ENCODE measurements at regions not wholly inside any gene's neighbourhood (a gene's known extent, or its start where the extent isn't known, plus 50 kb on each side); places are given as distances from the start of the nearest gene placed in this dataset.

GRCh38 chr9:119577881-119578280 lies 208.6 kb upstream of the BRINP1 start:
- Histone ChIP-seq H3K4me3 (ENCODE audit: low read depth in 1 of 2, low read length in 2 of 2) (no peak overlapping the region), H3K27me3 (ENCODE audit: control insufficient read depth in 1 of 2, insufficient read depth in 2 of 2, low read length in 2 of 2) (no peaks in the 10 kb centered on the region), H3K9me3 (ENCODE audit: control insufficient read depth in 2 of 2, insufficient read depth in 1 of 2, low read depth in 1 of 2, low read length in 1 of 2) (no peaks in the 10 kb centered on the region), H3K4me1 (ENCODE audit: control insufficient read depth in 2 of 2, insufficient read depth in 2 of 2, low read length in 1 of 2) (no peaks in the 10 kb centered on the region), H3K27ac (ENCODE audit: low read depth in 2 of 2, low read length in 1 of 2) (no peak overlapping the region), H3K36me3 (ENCODE audit: control insufficient read depth in 2 of 2, insufficient read depth in 2 of 2, low read length in 1 of 2) (no peaks in the 10 kb centered on the region)
- 75 to 85% methylated on average over 1 of the region's 1 CpG for WGBS, 2 donors

GRCh38 chr9:119559986-119560385 lies 190.8 kb upstream of the BRINP1 start:
- Histone ChIP-seq H3K9me3 (ENCODE audit: control insufficient read depth in 2 of 2, insufficient read depth in 1 of 2, low read depth in 1 of 2, low read length in 1 of 2) (peaks cover 0 to 2% of the 10 kb centered on the region in 2 donors), H3K27ac (ENCODE audit: low read depth in 2 of 2, low read length in 1 of 2) (no peak overlapping the region), H3K36me3 (ENCODE audit: control insufficient read depth in 2 of 2, insufficient read depth in 2 of 2, low read length in 1 of 2) (no peaks in the 10 kb centered on the region), H3K4me1 (ENCODE audit: control insufficient read depth in 2 of 2, insufficient read depth in 2 of 2, low read length in 1 of 2) (no peaks in the 10 kb centered on the region), H3K27me3 (ENCODE audit: control insufficient read depth in 1 of 2, insufficient read depth in 2 of 2, low read length in 2 of 2) (no peaks in the 10 kb centered on the region), H3K4me3 (ENCODE audit: low read depth in 1 of 2, low read length in 2 of 2) (no peak overlapping the region)
- WGBS, 2 donors: 37 to 45% methylated on average over 5 of the region's 5 CpGs

DNA sequence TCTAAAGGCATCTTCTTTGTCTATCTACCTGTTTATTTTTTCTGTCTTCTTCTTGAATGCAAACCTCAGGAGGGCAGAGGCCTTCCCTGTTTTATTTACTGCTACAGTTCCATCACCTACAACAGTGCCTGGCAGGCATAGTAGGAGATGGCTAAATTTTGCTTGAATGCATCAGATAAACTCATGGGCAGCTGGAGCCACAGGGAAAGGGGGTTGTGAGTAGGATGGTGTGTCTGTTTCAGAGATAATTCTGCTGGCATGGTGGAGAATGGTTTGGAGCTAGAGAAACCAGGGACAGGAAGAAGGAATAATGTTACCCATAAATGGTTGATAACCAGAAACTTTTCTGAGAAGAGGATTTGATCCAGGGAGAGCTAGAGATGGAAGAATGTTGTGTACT lies 189.8 kb upstream of the BRINP1 start:
- H3K27me3 ChIP-seq (ENCODE audit: control insufficient read depth in 1 of 2, insufficient read depth in 2 of 2, low read length in 2 of 2): no peaks in the 10 kb centered on the region
- peaks cover 0 to 2% of the 10 kb centered on the region in 2 donors for H3K9me3 ChIP-seq (ENCODE audit: control insufficient read depth in 2 of 2, insufficient read depth in 1 of 2, low read depth in 1 of 2, low read length in 1 of 2)
- no peak overlapping the region for H3K27ac ChIP-seq (ENCODE audit: low read depth in 2 of 2, low read length in 1 of 2)
- H3K4me1 ChIP-seq (ENCODE audit: control insufficient read depth in 2 of 2, insufficient read depth in 2 of 2, low read length in 1 of 2): no peaks in the 10 kb centered on the region
- no peak overlapping the region for H3K4me3 ChIP-seq (ENCODE audit: low read depth in 1 of 2, low read length in 2 of 2)
- no peaks in the 10 kb centered on the region for H3K36me3 ChIP-seq (ENCODE audit: control insufficient read depth in 2 of 2, insufficient read depth in 2 of 2, low read length in 1 of 2)

DNA sequence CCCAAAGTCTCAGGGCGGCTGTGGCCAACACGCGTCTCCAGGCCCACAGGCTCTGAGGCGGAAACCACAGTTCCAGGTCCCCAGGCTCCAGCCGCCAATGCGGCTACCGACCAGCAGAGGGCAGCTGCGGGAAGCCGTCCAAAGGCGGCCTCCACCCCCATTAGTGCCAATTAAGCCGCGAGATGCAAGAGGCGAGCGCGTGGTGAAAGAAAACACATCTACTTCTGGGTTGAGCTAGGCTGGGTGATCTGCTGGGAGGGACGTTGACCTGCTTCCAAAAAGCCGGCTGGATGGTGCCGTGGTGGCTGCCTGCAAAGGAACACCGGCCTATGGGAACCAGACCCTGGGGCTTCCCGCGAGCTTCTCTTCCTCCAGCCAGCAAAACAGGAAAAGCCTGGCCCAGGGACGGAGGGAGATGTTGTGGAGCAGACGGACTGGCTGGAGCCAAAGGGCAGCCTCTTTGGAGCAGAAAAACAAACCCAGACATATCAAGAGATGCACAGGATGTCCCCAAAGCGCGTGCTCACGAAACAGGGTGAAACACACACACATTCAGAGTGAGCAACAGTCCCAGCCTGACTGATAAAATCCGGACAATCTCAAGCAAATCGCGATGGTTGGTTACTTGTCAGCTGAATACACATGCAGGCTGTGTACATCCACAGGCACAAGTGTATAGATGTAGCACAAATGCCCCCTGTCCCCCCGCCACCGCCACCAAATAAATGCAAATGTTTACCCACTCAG lies 187.1 kb upstream of the BRINP1 start:
- no peaks in the 10 kb centered on the region for H3K36me3 ChIP-seq (ENCODE audit: control insufficient read depth in 2 of 2, insufficient read depth in 2 of 2, low read length in 1 of 2)
- H3K4me1 ChIP-seq (ENCODE audit: control insufficient read depth in 2 of 2, insufficient read depth in 2 of 2, low read length in 1 of 2): no peaks in the 10 kb centered on the region
- 12% methylated on average over 31 of the region's 31 CpGs for WGBS, 2 donors
- peak overlapping the region; percentile 5 to 16 for H3K4me3 ChIP-seq (ENCODE audit: low read depth in 1 of 2, low read length in 2 of 2)
- H3K27ac ChIP-seq (ENCODE audit: low read depth in 2 of 2, low read length in 1 of 2): no peak overlapping the region
- no peaks in the 10 kb centered on the region for H3K27me3 ChIP-seq (ENCODE audit: control insufficient read depth in 1 of 2, insufficient read depth in 2 of 2, low read length in 2 of 2)
- H3K9me3 ChIP-seq (ENCODE audit: control insufficient read depth in 2 of 2, insufficient read depth in 1 of 2, low read depth in 1 of 2, low read length in 1 of 2): no peaks in the 10 kb centered on the region

DNA sequence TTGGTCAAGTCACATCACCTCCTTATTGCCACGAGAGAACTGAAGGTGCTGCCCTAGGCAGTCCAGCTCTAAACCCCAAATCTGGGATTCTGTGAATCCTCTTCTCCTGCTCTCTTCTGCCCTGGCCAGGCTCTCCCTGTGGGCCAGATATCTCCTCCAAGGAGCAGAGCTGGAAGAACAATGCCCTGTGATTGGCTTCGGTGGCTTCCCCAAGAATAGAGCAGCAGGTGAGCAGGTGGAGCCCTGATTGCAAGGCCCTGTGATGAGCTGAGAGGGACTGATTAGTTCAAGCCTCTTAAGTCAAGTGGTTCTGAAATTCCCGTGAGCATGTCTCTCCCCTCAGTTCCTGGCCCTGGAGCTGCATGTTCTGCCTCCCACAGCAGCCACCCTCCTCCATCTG lies 175.3 kb upstream of the BRINP1 start:
- no peaks in the 10 kb centered on the region for H3K27me3 ChIP-seq (ENCODE audit: control insufficient read depth in 1 of 2, insufficient read depth in 2 of 2, low read length in 2 of 2)
- no peak overlapping the region for H3K27ac ChIP-seq (ENCODE audit: low read depth in 2 of 2, low read length in 1 of 2)
- H3K36me3 ChIP-seq (ENCODE audit: control insufficient read depth in 2 of 2, insufficient read depth in 2 of 2, low read length in 1 of 2): no peaks in the 10 kb centered on the region
- 70 to 77% methylated on average over 3 of the region's 3 CpGs for WGBS, 2 donors
- H3K4me1 ChIP-seq (ENCODE audit: control insufficient read depth in 2 of 2, insufficient read depth in 2 of 2, low read length in 1 of 2): no peaks in the 10 kb centered on the region
- H3K9me3 ChIP-seq (ENCODE audit: control insufficient read depth in 2 of 2, insufficient read depth in 1 of 2, low read depth in 1 of 2, low read length in 1 of 2): no peaks in the 10 kb centered on the region
- H3K4me3 ChIP-seq (ENCODE audit: low read depth in 1 of 2, low read length in 2 of 2): no peak overlapping the region

- Histone ChIP-seq H3K4me3 (ENCODE audit: low read depth in 1 of 2, low read length in 2 of 2) (no peak overlapping the region), H3K36me3 (ENCODE audit: control insufficient read depth in 2 of 2, insufficient read depth in 2 of 2, low read length in 1 of 2) (no peaks in the 10 kb centered on the region), H3K27ac (ENCODE audit: low read depth in 2 of 2, low read length in 1 of 2) (no peak overlapping the region), H3K9me3 (ENCODE audit: control insufficient read depth in 2 of 2, insufficient read depth in 1 of 2, low read depth in 1 of 2, low read length in 1 of 2) (no peaks in the 10 kb centered on the region), H3K27me3 (ENCODE audit: control insufficient read depth in 1 of 2, insufficient read depth in 2 of 2, low read length in 2 of 2) (no peaks in the 10 kb centered on the region), H3K4me1 (ENCODE audit: control insufficient read depth in 2 of 2, insufficient read depth in 2 of 2, low read length in 1 of 2) (no peaks in the 10 kb centered on the region)
- 37 to 42% methylated on average over 3 of the region's 3 CpGs for WGBS, 2 donors
These were observed 167.9 kb upstream of the BRINP1 start for GRCh38 chr9:119537138-119537537.

GRCh38 chr9:119533504-119533903 lies 164.3 kb upstream of the BRINP1 start:
- H3K9me3 ChIP-seq (ENCODE audit: control insufficient read depth in 2 of 2, insufficient read depth in 1 of 2, low read depth in 1 of 2, low read length in 1 of 2): no peaks in the 10 kb centered on the region
- WGBS, 2 donors: 13 to 18% methylated on average over 3 of the region's 3 CpGs

GRCh38 chr9:119526698-119527097 lies 157.5 kb upstream of the BRINP1 start:
- WGBS, 2 donors: 78 to 83% methylated on average over 8 of the region's 8 CpGs
- Histone ChIP-seq H3K27ac (ENCODE audit: low read depth in 2 of 2, low read length in 1 of 2) (no peak overlapping the region), H3K4me1 (ENCODE audit: control insufficient read depth in 2 of 2, insufficient read depth in 2 of 2, low read length in 1 of 2) (no peaks in the 10 kb centered on the region), H3K36me3 (ENCODE audit: control insufficient read depth in 2 of 2, insufficient read depth in 2 of 2, low read length in 1 of 2) (no peaks in the 10 kb centered on the region), H3K27me3 (ENCODE audit: control insufficient read depth in 1 of 2, insufficient read depth in 2 of 2, low read length in 2 of 2) (no peaks in the 10 kb centered on the region), H3K9me3 (ENCODE audit: control insufficient read depth in 2 of 2, insufficient read depth in 1 of 2, low read depth in 1 of 2, low read length in 1 of 2) (no peaks in the 10 kb centered on the region), H3K4me3 (ENCODE audit: low read depth in 1 of 2, low read length in 2 of 2) (no peak overlapping the region)

More at GRCh38 chr9:119533504-119533903, 164.3 kb upstream of the BRINP1 start:
- no peaks in the 10 kb centered on the region for H3K36me3 ChIP-seq (ENCODE audit: control insufficient read depth in 2 of 2, insufficient read depth in 2 of 2, low read length in 1 of 2)
- H3K4me3 ChIP-seq (ENCODE audit: low read depth in 1 of 2, low read length in 2 of 2): no peak overlapping the region
- H3K27ac ChIP-seq (ENCODE audit: low read depth in 2 of 2, low read length in 1 of 2): no peak overlapping the region
- no peaks in the 10 kb centered on the region for H3K27me3 ChIP-seq (ENCODE audit: control insufficient read depth in 1 of 2, insufficient read depth in 2 of 2, low read length in 2 of 2)
- H3K4me1 ChIP-seq (ENCODE audit: control insufficient read depth in 2 of 2, insufficient read depth in 2 of 2, low read length in 1 of 2): no peaks in the 10 kb centered on the region

- 51 to 52% methylated on average over 1 of the region's 1 CpG for WGBS, 2 donors
- Histone ChIP-seq H3K36me3 (ENCODE audit: control insufficient read depth in 2 of 2, insufficient read depth in 2 of 2, low read length in 1 of 2) (no peaks in the 10 kb centered on the region), H3K27me3 (ENCODE audit: control insufficient read depth in 1 of 2, insufficient read depth in 2 of 2, low read length in 2 of 2) (no peaks in the 10 kb centered on the region), H3K9me3 (ENCODE audit: control insufficient read depth in 2 of 2, insufficient read depth in 1 of 2, low read depth in 1 of 2, low read length in 1 of 2) (no peaks in the 10 kb centered on the region), H3K27ac (ENCODE audit: low read depth in 2 of 2, low read length in 1 of 2) (no peak overlapping the region), H3K4me1 (ENCODE audit: control insufficient read depth in 2 of 2, insufficient read depth in 2 of 2, low read length in 1 of 2) (no peaks in the 10 kb centered on the region), H3K4me3 (ENCODE audit: low read depth in 1 of 2, low read length in 2 of 2) (no peak overlapping the region)
These were observed 154.3 kb upstream of the BRINP1 start for GRCh38 chr9:119523508-119523907.

GRCh38 chr9:119522381-119522780 lies 153.1 kb upstream of the BRINP1 start:
- WGBS, 2 donors: 66 to 84% methylated on average over 2 of the region's 2 CpGs
- H3K27ac ChIP-seq (ENCODE audit: low read depth in 2 of 2, low read length in 1 of 2): no peak overlapping the region
- H3K4me3 ChIP-seq (ENCODE audit: low read depth in 1 of 2, low read length in 2 of 2): no peak overlapping the region
- H3K36me3 ChIP-seq (ENCODE audit: control insufficient read depth in 2 of 2, insufficient read depth in 2 of 2, low read length in 1 of 2): no peaks in the 10 kb centered on the region
- H3K9me3 ChIP-seq (ENCODE audit: control insufficient read depth in 2 of 2, insufficient read depth in 1 of 2, low read depth in 1 of 2, low read length in 1 of 2): no peaks in the 10 kb centered on the region
- no peaks in the 10 kb centered on the region for H3K27me3 ChIP-seq (ENCODE audit: control insufficient read depth in 1 of 2, insufficient read depth in 2 of 2, low read length in 2 of 2)
- H3K4me1 ChIP-seq (ENCODE audit: control insufficient read depth in 2 of 2, insufficient read depth in 2 of 2, low read length in 1 of 2): no peaks in the 10 kb centered on the region
